ENCODE measurements at regions not wholly inside any gene's neighbourhood (a gene's known extent, or its start where the extent isn't known, plus 50 kb on each side); places are given as distances from the start of the nearest gene placed in this dataset.
"Not testable (repeated sequence)": the region's sequence is repeated elsewhere in the genome, so short reads cannot be mapped to it uniquely, and the experiment has no call there.

- DNase-seq (ENCODE audit: low spot score); in situ Hi-C loops (cut with HindIII; ENCODE audit: low sequenced_read_pairs): not testable (repeated sequence)
Measured at GRCh38 chr18:1033092-1033491, 128.4 kb downstream of the ADCYAP1 start.

DNA sequence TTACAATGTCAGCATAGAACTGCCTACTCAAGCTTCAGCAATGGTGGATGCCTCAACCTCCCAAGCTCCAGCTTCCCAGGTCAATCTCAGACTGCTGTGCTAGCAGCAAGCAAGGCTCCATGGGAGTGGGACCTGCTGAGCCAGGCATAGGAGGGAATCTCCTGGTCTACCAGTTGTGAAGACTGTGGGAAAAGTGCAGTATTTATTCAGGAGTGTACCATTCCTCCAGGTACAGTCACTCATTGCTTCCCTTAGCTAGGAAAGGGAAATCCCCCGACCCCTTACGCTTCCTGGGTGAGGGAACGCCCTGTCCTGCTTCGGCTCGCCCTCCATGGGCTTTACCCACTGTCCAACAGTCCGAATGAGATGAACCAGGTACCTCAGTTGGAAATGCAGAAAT lies 130.3 kb downstream of the ADCYAP1 start:
- no peak for DNase-seq (ENCODE audit: low spot score)
- in situ Hi-C loops (cut with HindIII; ENCODE audit: low sequenced_read_pairs), result no loop called here

DNA sequence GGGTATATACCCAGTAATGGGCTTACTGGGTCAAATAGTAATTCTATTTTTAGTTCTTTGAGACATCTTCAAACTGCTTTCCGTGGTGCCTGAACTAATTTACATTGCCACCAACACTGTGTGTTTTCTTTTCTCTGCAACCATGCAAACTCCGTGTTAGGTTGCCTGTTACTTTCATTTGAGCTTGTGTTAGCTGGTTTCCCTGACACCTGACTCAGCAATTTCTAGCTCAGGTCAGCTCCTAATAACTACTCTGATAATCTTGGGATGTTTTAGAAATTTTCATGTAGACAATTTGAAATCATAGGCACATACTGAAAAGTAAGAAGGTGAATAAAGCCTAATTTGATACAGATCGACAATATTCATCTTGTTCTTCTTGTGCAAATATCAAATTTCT lies 132.3 kb downstream of the ADCYAP1 start:
- no peak for DNase-seq (ENCODE audit: low spot score)
- in situ Hi-C loops (cut with HindIII; ENCODE audit: low sequenced_read_pairs), result no loop called here

DNA sequence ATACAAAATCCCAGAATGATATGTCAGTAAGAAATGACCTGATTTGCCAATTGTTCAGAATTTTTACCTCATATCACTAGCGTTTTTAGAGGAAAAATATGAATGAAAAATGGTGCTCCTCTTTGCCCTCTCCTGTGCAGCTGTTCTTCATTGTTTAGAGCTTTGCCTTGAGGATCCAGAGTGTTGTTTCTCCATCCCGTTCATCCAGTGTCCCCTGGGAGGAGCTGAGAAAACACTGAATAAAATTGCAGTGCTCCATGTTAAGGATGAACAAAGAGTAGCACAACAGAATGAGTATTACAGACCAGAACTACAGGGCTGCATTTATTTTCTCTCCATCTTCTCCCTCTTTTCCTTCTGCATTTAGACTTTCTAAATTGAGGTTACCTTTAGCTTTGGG lies 133.1 kb downstream of the ADCYAP1 start:
- no peak for DNase-seq (ENCODE audit: low spot score)
- in situ Hi-C loops (cut with HindIII; ENCODE audit: low sequenced_read_pairs), result no loop called here

DNA sequence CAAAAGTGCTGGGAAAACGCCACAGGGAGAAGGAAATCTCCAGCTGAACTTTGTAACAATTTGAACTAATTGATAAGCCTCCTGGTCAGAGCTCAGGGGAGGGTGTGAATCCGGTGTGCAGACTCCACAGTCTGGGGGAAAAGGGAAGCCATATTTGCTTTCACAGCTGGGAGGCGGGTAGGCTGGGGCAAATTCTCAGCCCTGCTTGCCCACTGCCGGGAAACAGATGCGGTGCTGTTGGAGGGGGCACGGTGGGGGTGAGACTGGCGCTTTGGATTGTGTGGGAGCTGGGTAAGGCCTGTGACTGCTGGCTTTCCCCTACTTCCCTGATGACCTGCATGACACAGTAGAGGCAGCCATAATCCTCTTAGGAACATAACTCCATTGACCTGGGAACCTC lies 134.8 kb downstream of the ADCYAP1 start:
- no peak for DNase-seq (ENCODE audit: low spot score)
- in situ Hi-C loops (cut with HindIII; ENCODE audit: low sequenced_read_pairs), result no loop called here

GRCh38 chr18:1043039-1043438 lies 138.4 kb downstream of the ADCYAP1 start:
- DNase-seq (ENCODE audit: low spot score); in situ Hi-C loops (cut with HindIII; ENCODE audit: low sequenced_read_pairs): not testable (repeated sequence)

- in situ Hi-C loops (cut with HindIII; ENCODE audit: low sequenced_read_pairs), result no loop called here
- no peak for DNase-seq (ENCODE audit: low spot score)
Measured at GRCh38 chr18:1045658-1046057, 141.0 kb downstream of the ADCYAP1 start.

DNA sequence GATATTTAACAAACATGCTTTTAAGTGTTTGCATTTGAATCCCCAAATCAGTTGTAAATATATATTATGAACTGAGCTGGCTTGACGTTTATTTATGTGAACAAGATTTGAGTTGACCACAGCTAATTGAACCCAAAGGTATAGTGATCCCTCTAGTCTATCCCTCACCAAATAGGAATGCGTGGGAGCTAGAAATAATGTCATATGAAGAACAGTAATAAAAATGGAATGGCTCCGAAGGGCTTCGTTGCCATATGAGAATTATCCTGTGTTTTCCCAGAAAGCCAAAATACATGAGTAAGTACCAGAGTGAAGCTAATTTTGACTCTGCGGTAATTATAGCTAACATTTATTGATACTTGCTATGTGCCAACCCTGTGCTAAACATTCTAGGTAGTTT lies 142.7 kb downstream of the ADCYAP1 start:
- no peak for DNase-seq (ENCODE audit: low spot score)
- in situ Hi-C loops (cut with HindIII; ENCODE audit: low sequenced_read_pairs), result no loop called here

DNA sequence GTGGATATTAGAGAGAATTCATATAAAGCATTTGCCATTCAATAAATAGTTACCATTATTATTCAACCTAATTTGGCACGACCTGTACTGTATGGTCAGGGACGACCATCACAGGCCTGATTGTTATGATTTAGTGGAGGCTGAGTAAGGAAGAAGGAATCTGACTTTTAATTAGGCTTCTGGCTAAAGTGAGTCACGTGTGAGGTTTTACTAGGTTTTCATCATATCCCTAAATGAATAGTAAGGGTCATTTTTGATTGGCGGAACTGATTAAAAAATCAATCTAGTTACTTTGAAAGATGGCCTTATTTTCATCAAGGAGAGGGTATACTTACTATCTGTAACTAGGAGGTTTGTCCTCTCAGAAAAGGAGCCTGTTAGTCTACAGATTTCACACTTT lies 143.4 kb downstream of the ADCYAP1 start:
- in situ Hi-C loops (cut with HindIII; ENCODE audit: low sequenced_read_pairs), result no loop called here
- DNase-seq (ENCODE audit: low spot score), result no peak

GRCh38 chr18:1049173-1049572 lies 144.5 kb downstream of the ADCYAP1 start:
- no peak for DNase-seq (ENCODE audit: low spot score)
- in situ Hi-C loops (cut with HindIII; ENCODE audit: low sequenced_read_pairs), result no loop called here

- in situ Hi-C loops (cut with HindIII; ENCODE audit: low sequenced_read_pairs), result no loop called here
- no peak for DNase-seq (ENCODE audit: low spot score)
Measured at GRCh38 chr18:1050012-1050657, 145.5 kb downstream of the ADCYAP1 start.

GRCh38 chr18:1052301-1052700 lies 147.6 kb downstream of the ADCYAP1 start:
- in situ Hi-C loops (cut with HindIII; ENCODE audit: low sequenced_read_pairs), result no loop called here
- no peak for DNase-seq (ENCODE audit: low spot score)

- no peak for DNase-seq (ENCODE audit: low spot score)
- in situ Hi-C loops (cut with HindIII; ENCODE audit: low sequenced_read_pairs), result no loop called here
Measured at GRCh38 chr18:1053331-1054315, 149.0 kb downstream of the ADCYAP1 start.

- DNase-seq (ENCODE audit: low spot score), result no peak
- in situ Hi-C loops (cut with HindIII; ENCODE audit: low sequenced_read_pairs), result no loop called here
Measured at GRCh38 chr18:1056404-1056803, 151.7 kb downstream of the ADCYAP1 start.

DNA sequence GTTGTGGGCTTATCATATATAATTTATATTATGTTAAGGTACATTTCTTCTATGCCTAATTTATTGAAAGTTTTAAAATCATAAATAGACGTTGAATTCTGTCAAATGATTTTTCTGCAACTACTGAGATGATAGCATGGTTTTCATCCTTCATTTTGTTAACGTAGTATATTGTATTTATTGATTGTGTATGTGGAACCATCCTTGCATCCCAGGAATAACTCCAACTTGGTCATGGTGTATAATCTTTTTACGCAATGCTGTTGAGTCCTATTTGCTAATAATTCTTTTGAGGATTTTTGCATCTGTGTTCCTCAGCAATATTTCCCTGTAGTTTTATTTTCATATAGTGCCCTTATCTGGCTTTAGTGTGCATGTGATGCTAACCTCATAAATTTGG lies 152.7 kb downstream of the ADCYAP1 start:
- in situ Hi-C loops (cut with HindIII; ENCODE audit: low sequenced_read_pairs), result no loop called here
- no peak for DNase-seq (ENCODE audit: low spot score)

DNA sequence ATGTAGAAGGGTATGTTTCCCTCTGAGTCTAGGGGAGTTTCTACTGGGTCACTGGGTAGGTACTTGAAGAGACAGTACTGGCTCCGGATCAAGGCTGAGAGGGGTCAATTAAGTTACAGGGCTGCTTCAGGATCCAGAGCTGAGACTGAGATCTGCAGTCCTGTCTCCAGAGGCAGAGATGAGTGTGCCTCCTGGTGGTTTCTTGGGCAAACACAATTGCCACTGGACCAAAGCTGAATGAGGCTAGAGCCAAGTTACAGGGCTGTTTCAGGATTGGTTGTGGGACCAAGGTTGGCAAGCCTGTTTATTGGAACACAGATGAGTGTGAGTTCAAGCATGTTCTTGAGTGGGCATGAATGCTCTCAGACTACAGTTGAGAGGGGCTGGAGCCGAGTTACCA lies 157.9 kb downstream of the ADCYAP1 start:
- DNase-seq (ENCODE audit: low spot score), result no peak
- in situ Hi-C loops (cut with HindIII; ENCODE audit: low sequenced_read_pairs), result no loop called here

DNA sequence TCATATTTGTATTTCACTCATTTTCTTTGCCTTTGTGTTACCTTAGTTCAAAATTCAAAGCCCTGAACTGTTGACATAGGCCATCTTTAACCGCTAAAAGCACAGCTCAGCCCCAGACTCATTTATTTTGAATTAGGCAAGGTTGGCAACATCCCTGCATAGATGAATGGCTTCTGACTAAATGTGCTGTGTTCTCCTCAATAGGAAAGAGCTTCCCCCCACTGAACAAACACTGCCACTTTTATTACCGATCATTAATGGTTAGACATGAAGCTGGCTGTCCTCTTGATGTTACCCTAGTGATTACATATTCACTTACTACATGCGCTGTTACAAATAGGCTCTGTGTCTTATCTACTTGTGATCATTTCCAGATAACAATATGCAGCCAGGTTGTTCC lies 170.7 kb downstream of the ADCYAP1 start:
- in situ Hi-C loops (cut with HindIII; ENCODE audit: low sequenced_read_pairs), result no loop called here
- DNase-seq (ENCODE audit: low spot score), result no peak

DNA sequence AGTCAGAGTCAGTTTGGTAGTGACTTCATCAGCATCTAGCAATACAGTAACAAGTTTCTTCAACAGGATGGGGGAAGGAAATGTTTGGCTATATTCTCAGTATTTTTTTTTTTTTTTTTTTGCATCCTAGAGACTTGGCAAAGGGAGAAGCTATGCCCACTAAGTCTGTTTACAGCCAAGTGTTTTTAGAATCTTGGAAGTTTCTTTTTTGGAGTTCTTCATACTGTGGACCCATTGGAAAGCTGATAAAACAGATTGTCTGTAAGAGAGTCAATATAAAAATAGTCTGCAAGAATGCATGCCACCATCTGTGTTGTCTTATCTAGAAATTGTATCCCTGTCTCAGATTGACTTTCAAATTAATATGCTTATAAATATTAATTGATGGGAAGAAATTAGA lies 171.2 kb downstream of the ADCYAP1 start:
- in situ Hi-C loops (cut with HindIII; ENCODE audit: low sequenced_read_pairs), result no loop called here
- DNase-seq (ENCODE audit: low spot score), result no peak

DNA sequence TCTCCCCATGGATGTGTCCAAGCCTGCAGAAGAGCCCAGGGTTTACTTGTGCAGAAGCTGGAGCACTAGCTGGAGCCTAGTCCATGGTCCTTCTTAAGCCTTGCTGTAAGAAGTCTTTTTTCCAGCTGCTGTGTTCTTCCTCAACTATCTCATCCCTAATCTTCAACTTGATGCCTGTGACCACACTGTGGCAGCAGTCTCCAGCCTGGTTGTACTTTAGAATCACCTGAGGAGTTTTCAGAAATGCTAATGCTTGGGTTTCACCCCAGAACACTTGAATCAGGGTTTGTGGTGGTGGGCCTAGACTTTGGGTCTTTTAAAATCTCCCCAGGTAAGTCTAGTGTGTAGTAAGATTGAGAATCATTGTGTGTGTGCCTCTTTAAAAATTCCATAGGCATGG lies 173.6 kb downstream of the ADCYAP1 start:
- in situ Hi-C loops (cut with HindIII; ENCODE audit: low sequenced_read_pairs), result no loop called here
- DNase-seq (ENCODE audit: low spot score), result no peak

DNA sequence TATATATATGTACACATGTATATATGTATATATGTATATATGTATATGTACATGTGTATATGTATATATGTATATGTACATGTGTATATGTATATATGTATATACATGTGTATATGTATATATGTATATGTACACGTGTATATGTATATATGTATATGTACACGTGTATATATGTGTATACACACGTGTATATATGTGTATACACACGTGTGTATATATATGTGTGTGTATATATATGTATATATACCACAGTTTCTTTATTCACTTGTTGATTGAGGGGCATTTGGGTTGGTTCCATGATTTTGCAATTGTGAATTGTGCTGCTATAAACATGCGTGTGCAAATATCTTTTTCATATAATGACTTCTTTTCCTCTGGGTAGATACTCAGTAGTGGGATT lies 179.0 kb downstream of the ADCYAP1 start:
- in situ Hi-C loops (cut with HindIII; ENCODE audit: low sequenced_read_pairs); DNase-seq (ENCODE audit: low spot score): not testable (repeated sequence)

DNA sequence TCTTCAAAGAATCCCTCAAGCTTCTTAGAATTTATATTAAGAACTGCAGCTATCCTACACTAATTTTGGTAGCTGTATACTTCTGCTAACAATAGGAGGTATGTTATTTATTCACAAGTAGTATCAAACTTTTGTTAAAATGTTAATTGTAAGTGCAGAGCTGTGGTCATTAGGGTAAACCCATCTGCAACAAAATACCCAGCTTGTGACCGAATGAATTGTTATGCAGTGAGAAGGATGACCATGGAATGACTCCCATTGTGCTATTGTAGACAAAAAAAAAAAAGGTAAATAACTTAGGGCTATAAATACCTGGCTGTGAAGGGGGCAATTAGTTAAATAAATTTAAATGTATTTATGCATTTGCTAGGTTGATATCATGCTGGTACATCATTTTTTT lies 186.1 kb downstream of the ADCYAP1 start:
- in situ Hi-C loops (cut with HindIII; ENCODE audit: low sequenced_read_pairs), result no loop called here

More for the DNA sequence above, 186.1 kb downstream of the ADCYAP1 start:
- no peak for DNase-seq (ENCODE audit: low spot score)

All from G401 (cell line).